ENCODE measurements at regions not wholly inside any gene's neighbourhood (a gene's known extent, or its start where the extent isn't known, plus 50 kb on each side); places are given as distances from the start of the nearest gene placed in this dataset.

DNA sequence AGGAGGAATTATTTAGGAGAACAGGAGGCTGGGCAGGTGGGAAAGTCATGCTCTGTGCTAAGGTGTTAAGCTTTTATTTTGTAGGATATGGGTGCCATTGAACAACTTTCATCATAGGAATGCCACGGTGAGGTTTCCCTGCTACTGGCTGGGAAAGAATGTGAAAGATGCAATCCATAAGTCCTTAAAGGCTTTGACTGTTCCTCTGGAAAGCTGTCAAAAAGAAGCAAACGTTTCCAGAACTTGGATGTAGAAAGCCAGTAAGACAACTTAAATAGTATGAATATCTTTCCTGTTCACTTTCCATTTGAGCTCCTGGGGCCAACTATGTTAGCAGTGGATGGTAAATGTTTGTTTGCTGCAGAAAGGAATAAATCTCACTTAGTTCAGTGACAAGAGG is 574.4 kb downstream of the RNF144B start:
- Mint-ChIP-seq H3K9me3 (no peaks in the 10 kb centered on the region), H3K4me3 (no peak overlapping the region), H3K27ac (no peak overlapping the region), H3K27me3 (ENCODE audit: insufficient read depth) (no peaks in the 10 kb centered on the region), H3K36me3 (ENCODE audit: low read depth) (no peaks in the 10 kb centered on the region), H3K4me1 (peaks cover 8% of the 10 kb centered on the region)
- Histone ChIP-seq H3K27me3 (ENCODE audit: control insufficient read depth, insufficient read depth, low read length, poor library complexity, severe bottlenecking) (no peaks in the 10 kb centered on the region), H3K27ac (ENCODE audit: low read depth, low read length) (no peak overlapping the region), H3K9me3 (ENCODE audit: control insufficient read depth, low read length) (no peaks in the 10 kb centered on the region), H3K4me3 (ENCODE audit: low read length) (no peak overlapping the region), H3K4me1 (ENCODE audit: control insufficient read depth, insufficient read depth, low read length) (peaks cover 4% of the 10 kb centered on the region), H3K36me3 (ENCODE audit: control insufficient read depth, insufficient read depth, low read length) (no peaks in the 10 kb centered on the region), H3K9ac (ENCODE audit: extremely low read depth, low read length, poor library complexity, severe bottlenecking) (no peak overlapping the region)
- TF ChIP-seq, protein P1, sequence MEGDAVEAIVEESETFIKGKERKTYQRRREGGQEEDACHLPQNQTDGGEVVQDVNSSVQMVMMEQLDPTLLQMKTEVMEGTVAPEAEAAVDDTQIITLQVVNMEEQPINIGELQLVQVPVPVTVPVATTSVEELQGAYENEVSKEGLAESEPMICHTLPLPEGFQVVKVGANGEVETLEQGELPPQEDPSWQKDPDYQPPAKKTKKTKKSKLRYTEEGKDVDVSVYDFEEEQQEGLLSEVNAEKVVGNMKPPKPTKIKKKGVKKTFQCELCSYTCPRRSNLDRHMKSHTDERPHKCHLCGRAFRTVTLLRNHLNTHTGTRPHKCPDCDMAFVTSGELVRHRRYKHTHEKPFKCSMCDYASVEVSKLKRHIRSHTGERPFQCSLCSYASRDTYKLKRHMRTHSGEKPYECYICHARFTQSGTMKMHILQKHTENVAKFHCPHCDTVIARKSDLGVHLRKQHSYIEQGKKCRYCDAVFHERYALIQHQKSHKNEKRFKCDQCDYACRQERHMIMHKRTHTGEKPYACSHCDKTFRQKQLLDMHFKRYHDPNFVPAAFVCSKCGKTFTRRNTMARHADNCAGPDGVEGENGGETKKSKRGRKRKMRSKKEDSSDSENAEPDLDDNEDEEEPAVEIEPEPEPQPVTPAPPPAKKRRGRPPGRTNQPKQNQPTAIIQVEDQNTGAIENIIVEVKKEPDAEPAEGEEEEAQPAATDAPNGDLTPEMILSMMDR (conservative IDR thresholded peaks at IDR 0.05): no peak
- no peak for DNase-seq
- 68 to 87% methylated on average over 2 of the region's 2 CpGs for WGBS, 2 experiments (ENCODE audit: insufficient coverage in 1 of 2, insufficient read length in 1 of 2)

DNA sequence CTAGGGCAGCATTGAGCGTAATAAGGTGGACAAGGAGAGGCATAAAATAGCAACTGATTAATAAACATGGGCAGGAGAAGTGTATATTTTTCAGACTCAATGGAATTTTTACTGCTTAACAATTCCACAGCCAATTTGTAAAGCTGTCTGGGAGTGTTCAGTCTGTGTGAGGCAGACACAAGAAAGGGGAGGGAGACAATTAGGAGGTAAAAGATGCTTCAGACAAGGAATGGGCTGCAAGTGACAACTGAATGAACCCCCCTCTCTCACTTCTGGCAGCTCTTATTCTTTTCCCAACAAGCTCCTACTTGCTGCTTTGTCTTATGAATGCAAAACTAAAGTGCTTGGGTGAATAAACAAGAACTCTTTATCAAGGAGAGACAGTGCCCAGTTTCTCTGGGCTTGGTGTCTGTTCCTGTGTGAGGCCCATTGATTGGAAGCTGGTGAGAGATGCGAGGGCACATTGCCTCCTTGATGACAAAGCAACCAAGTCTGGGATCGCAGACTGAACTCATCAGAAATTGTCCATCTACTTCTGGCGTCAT is 575.3 kb downstream of the RNF144B start:
- no peaks in the 10 kb centered on the region for H3K27me3 ChIP-seq (ENCODE audit: control insufficient read depth, insufficient read depth, low read length, poor library complexity, severe bottlenecking)
- TF ChIP-seq, protein P1 (conservative IDR thresholded peaks at IDR 0.05): no peak
- no peak overlapping the region for H3K27ac Mint-ChIP-seq
- H3K9me3 ChIP-seq (ENCODE audit: control insufficient read depth, low read length): no peaks in the 10 kb centered on the region
- H3K4me3 Mint-ChIP-seq: no peak overlapping the region
- no peak overlapping the region for H3K9ac ChIP-seq (ENCODE audit: extremely low read depth, low read length, poor library complexity, severe bottlenecking)
- H3K27me3 Mint-ChIP-seq (ENCODE audit: insufficient read depth): no peaks in the 10 kb centered on the region
- DNase-seq: no peak
- peaks cover 8% of the 10 kb centered on the region for H3K4me1 Mint-ChIP-seq
- H3K27ac ChIP-seq (ENCODE audit: low read depth, low read length): peak overlapping the region; percentile 34
- H3K4me1 ChIP-seq (ENCODE audit: control insufficient read depth, insufficient read depth, low read length): peaks cover 4% of the 10 kb centered on the region
- H3K36me3 Mint-ChIP-seq (ENCODE audit: low read depth): no peaks in the 10 kb centered on the region
- 91 to 93% methylated on average over 3 to 4 of the region's 4 CpGs for WGBS, 2 experiments (ENCODE audit: insufficient coverage in 1 of 2, insufficient read length in 1 of 2)
- no peaks in the 10 kb centered on the region for H3K9me3 Mint-ChIP-seq
- H3K36me3 ChIP-seq (ENCODE audit: control insufficient read depth, insufficient read depth, low read length): no peaks in the 10 kb centered on the region
- no peak overlapping the region for H3K4me3 ChIP-seq (ENCODE audit: low read length)

DNA sequence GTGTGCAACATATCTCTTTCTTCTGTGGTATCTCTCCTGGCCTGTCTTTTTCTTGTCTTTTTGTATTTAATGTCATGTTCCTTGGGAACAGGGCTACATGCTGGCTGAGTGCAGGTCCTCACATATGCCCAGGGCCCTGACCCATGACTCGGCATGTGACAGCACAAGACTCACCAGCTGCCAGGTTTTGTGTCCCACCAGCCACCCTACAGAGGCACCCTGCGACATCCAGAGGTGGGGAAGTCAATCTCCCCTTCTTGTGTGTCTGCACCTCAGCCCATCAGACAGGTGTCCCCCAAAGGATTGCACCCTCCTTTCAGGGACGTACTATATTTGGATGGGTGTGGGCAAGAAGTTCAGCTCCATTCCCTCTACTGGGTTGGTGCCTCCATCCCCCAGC is 576.3 kb downstream of the RNF144B start:
- no peaks in the 10 kb centered on the region for H3K9me3 ChIP-seq (ENCODE audit: control insufficient read depth, low read length)
- H3K4me3 ChIP-seq (ENCODE audit: low read length): no peak overlapping the region
- Mint-ChIP-seq H3K4me1 (peaks cover 8% of the 10 kb centered on the region), H3K4me3 (no peak overlapping the region), H3K27me3 (ENCODE audit: insufficient read depth) (no peaks in the 10 kb centered on the region), H3K36me3 (ENCODE audit: low read depth) (no peaks in the 10 kb centered on the region), H3K27ac (no peak overlapping the region), H3K9me3 (no peaks in the 10 kb centered on the region)
- H3K27me3 ChIP-seq (ENCODE audit: control insufficient read depth, insufficient read depth, low read length, poor library complexity, severe bottlenecking): no peaks in the 10 kb centered on the region
- H3K9ac ChIP-seq (ENCODE audit: extremely low read depth, low read length, poor library complexity, severe bottlenecking): no peak overlapping the region
- WGBS, 2 experiments (ENCODE audit: insufficient coverage in 1 of 2, insufficient read length in 1 of 2): 94 to 100% methylated on average over 1 to 3 of the region's 3 CpGs
- H3K4me1 ChIP-seq (ENCODE audit: control insufficient read depth, insufficient read depth, low read length): peaks cover 4% of the 10 kb centered on the region
- no peak overlapping the region for H3K27ac ChIP-seq (ENCODE audit: low read depth, low read length)
- TF ChIP-seq, protein P1 (conservative IDR thresholded peaks at IDR 0.05): no peak
- no peak for DNase-seq
- H3K36me3 ChIP-seq (ENCODE audit: control insufficient read depth, insufficient read depth, low read length): no peaks in the 10 kb centered on the region

Measured in endodermal cell (in vitro differentiated cells).